HG03280 (cell line): ENCODE measurements at regions not wholly inside any gene's neighbourhood (a gene's known extent, or its start where the extent isn't known, plus 50 kb on each side); places are given as distances from the start of the nearest gene placed in this dataset.
"Not testable (repeated sequence)": the region's sequence is repeated elsewhere in the genome, so short reads cannot be mapped to it uniquely, and the experiment has no call there.

Source experiments
- ATAC-seq: cut with Tn5 transposase; IDR thresholded peaks from one replicate; pipeline ENCODE4 v1.9.1; 2021; ENCODE audit warnings: mild to moderate bottlenecking, moderate library complexity; ENCODE audit not compliant: unreplicated experiment

GRCh38 chr15:70526221-70526973, 237.0 kb downstream of the UACA start:
- no peak for ATAC-seq

- no peak for ATAC-seq
These were observed 237.8 kb downstream of the UACA start for GRCh38 chr15:70525551-70525950.

GRCh38 chr15:70524470-70524869, 238.9 kb downstream of the UACA start:
- ATAC-seq = no peak

GRCh38 chr15:70523616-70524015, 239.7 kb downstream of the UACA start:
- ATAC-seq = no peak

- ATAC-seq = no peak
These were observed 240.2 kb downstream of the UACA start for GRCh38 chr15:70523192-70523591.

- no peak for ATAC-seq
These were observed 240.9 kb downstream of the UACA start for GRCh38 chr15:70522323-70522966.

- ATAC-seq = no peak
These were observed 241.6 kb downstream of the UACA start for GRCh38 chr15:70521576-70522322.

GRCh38 chr15:70519616-70520015, 243.7 kb downstream of the UACA start:
- ATAC-seq = no peak

GRCh38 chr15:70519004-70519365, 244.4 kb downstream of the UACA start:
- ATAC-seq = no peak

- no peak for ATAC-seq
These were observed 245.0 kb downstream of the UACA start for GRCh38 chr15:70518201-70519003.

GRCh38 chr15:70517194-70517590, 246.2 kb downstream of the UACA start:
- ATAC-seq = no peak

- ATAC-seq = no peak
These were observed 246.8 kb downstream of the UACA start for GRCh38 chr15:70516408-70517193.

- no peak for ATAC-seq
These were observed 249.1 kb downstream of the UACA start for GRCh38 chr15:70514251-70514650.

GRCh38 chr15:70513819-70514218, 249.5 kb downstream of the UACA start:
- no peak for ATAC-seq

- peak; percentile 81 for ATAC-seq
These were observed 250.5 kb downstream of the UACA start for GRCh38 chr15:70512772-70513362.

- not testable (repeated sequence) for ATAC-seq
These were observed 251.3 kb downstream of the UACA start for GRCh38 chr15:70511972-70512587.

- ATAC-seq = no peak
These were observed 252.9 kb downstream of the UACA start for GRCh38 chr15:70510433-70510832.

GRCh38 chr15:70509731-70510143, 253.6 kb downstream of the UACA start:
- ATAC-seq = no peak

- no peak for ATAC-seq
These were observed 254.1 kb downstream of the UACA start for GRCh38 chr15:70509282-70509662.
